SK-N-SH (cell line): ENCODE measurements at regions not wholly inside any gene's neighbourhood (a gene's known extent, or its start where the extent isn't known, plus 50 kb on each side); places are given as distances from the start of the nearest gene placed in this dataset.

Experiments
- RXRA ChIP-seq: IDR thresholded peaks from 2 replicates; pipeline ENCODE4 v1.4.0; 2012; ENCODE audit warnings: low read depth, mild to moderate bottlenecking, borderline replicate concordance
- TF ChIP-seq, protein P1 (sequence below): fragments of 150-350 bp; IDR thresholded peaks from 2 replicates; pipeline ENCODE4 v1.6.1; 2016; ENCODE audit warnings: mild to moderate bottlenecking, low read depth, low read length
- TF ChIP-seq, protein P2 (sequence below): fragments of 200-600 bp; sonication (generic); IDR thresholded peaks from 2 replicates; pipeline ENCODE4 v1.6.1; 2017; ENCODE audit warnings: antibody characterized with exemption, mild to moderate bottlenecking, moderate library complexity
- TF ChIP-seq, protein P3 (sequence below): IDR thresholded peaks from 2 replicates; pipeline ENCODE4; 2012

DNA sequence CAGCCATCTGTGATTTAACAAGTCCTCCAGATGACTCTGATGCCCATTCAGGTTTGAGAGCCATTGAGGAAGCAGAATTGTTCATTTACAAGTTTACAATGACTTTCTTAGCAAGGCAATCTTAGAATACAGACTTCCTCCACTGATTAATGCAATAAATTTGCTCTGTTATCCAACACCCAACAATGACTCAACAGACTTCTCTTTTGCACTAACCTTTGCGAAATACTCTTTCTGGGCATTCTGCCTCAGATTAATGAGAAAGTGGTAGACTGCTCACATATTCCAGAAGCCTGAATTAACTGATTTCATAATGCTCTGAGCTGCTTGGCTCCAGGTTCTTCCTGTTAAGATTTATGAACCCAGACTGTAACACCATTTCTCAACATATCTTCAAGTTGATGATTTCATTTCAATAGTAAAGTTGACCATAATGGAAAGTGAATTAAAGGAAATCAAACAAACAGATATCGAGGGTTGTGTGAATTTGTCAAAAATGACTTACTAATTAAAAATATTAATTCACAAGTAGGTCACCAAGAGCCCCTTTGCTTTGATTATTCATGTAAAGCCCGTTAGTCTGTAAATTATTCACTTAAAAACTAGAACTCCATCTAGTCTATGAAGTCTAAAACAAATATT is 70.5 kb upstream of the BLID start:
- TF ChIP-seq, protein P1, sequence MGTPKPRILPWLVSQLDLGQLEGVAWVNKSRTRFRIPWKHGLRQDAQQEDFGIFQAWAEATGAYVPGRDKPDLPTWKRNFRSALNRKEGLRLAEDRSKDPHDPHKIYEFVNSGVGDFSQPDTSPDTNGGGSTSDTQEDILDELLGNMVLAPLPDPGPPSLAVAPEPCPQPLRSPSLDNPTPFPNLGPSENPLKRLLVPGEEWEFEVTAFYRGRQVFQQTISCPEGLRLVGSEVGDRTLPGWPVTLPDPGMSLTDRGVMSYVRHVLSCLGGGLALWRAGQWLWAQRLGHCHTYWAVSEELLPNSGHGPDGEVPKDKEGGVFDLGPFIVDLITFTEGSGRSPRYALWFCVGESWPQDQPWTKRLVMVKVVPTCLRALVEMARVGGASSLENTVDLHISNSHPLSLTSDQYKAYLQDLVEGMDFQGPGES = no peak
- TF ChIP-seq, protein P2, sequence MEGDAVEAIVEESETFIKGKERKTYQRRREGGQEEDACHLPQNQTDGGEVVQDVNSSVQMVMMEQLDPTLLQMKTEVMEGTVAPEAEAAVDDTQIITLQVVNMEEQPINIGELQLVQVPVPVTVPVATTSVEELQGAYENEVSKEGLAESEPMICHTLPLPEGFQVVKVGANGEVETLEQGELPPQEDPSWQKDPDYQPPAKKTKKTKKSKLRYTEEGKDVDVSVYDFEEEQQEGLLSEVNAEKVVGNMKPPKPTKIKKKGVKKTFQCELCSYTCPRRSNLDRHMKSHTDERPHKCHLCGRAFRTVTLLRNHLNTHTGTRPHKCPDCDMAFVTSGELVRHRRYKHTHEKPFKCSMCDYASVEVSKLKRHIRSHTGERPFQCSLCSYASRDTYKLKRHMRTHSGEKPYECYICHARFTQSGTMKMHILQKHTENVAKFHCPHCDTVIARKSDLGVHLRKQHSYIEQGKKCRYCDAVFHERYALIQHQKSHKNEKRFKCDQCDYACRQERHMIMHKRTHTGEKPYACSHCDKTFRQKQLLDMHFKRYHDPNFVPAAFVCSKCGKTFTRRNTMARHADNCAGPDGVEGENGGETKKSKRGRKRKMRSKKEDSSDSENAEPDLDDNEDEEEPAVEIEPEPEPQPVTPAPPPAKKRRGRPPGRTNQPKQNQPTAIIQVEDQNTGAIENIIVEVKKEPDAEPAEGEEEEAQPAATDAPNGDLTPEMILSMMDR = no peak
- no peak for TF ChIP-seq RXRA
- TF ChIP-seq, protein P3, sequence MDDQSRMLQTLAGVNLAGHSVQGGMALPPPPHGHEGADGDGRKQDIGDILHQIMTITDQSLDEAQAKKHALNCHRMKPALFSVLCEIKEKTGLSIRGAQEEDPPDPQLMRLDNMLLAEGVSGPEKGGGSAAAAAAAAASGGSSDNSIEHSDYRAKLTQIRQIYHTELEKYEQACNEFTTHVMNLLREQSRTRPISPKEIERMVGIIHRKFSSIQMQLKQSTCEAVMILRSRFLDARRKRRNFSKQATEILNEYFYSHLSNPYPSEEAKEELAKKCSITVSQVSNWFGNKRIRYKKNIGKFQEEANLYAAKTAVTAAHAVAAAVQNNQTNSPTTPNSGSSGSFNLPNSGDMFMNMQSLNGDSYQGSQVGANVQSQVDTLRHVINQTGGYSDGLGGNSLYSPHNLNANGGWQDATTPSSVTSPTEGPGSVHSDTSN = no peak; the same call in 1 of the 2 replicates
